Stimulated activated naive CD8-positive, alpha-beta T cell treated with anti-CD3 and anti-CD28 coated beads, Interleukin-15, amount 100 ng/mL, for 72 hours (primary cell): ENCODE measurements at regions not wholly inside any gene's neighbourhood (a gene's known extent, or its start where the extent isn't known, plus 50 kb on each side); places are given as distances from the start of the nearest gene placed in this dataset.

Experiments
- ATAC-seq: fragments of 150-1000 bp; cut with Tn5 transposase; 2 replicates; pipeline ENCODE4 v1.10.0; 2021; ENCODE audit warnings: mild to moderate bottlenecking, moderate library complexity
- DNase-seq, 2 donors: peaks; one replicate each; pipeline ENCODE4 v3.0.0; 2021 to 2022
- H3K27ac Mint-ChIP-seq, 2 donors: one replicate each; pipeline ENCODE4 v1.8.0; 2022; ENCODE audit warnings: mild to moderate bottlenecking in 2 of 2, mixed read lengths in 2 of 2, moderate library complexity in 2 of 2
- H3K27me3 Mint-ChIP-seq: one replicate; pipeline ENCODE4 v1.8.0; 2022; ENCODE audit warnings: mixed read lengths
- H3K4me1 Mint-ChIP-seq: one replicate; pipeline ENCODE4 v1.8.0; 2022; ENCODE audit warnings: mild to moderate bottlenecking, mixed read lengths
- H3K4me3 Mint-ChIP-seq, 2 donors: one replicate each; pipeline ENCODE4 v1.8.0; 2022; ENCODE audit warnings: mild to moderate bottlenecking in 2 of 2, mixed read lengths in 2 of 2, moderate library complexity in 1 of 2
- H3K9me3 Mint-ChIP-seq, 2 donors: one replicate each; pipeline ENCODE4 v1.8.0; 2022; ENCODE audit warnings: mixed read lengths in 2 of 2

- Mint-ChIP-seq H3K9me3 (peaks cover 0 to 7% of the 10 kb centered on the region in 2 donors), H3K27ac (peak overlapping the region in 1 of 2 donors; percentile 27), H3K27me3 (no peaks in the 10 kb centered on the region), H3K4me1 (no peaks in the 10 kb centered on the region), H3K4me3 (no peak overlapping the region)
- DNase-seq (no peak), ATAC-seq (no peak)
Measured at GRCh38 chr4:181608181-181608580, 635.0 kb upstream of the TENM3 start.

GRCh38 chr4:181611033-181611711 lies 632.0 kb upstream of the TENM3 start:
- no peak overlapping the region for H3K27ac Mint-ChIP-seq
- ATAC-seq (no peak), DNase-seq (no peak)
- no peaks in the 10 kb centered on the region for H3K4me1 Mint-ChIP-seq
- no peak overlapping the region for H3K4me3 Mint-ChIP-seq
- H3K27me3 Mint-ChIP-seq = no peaks in the 10 kb centered on the region
- peaks cover 0 to 4% of the 10 kb centered on the region in 2 donors for H3K9me3 Mint-ChIP-seq

- Mint-ChIP-seq H3K4me1 (no peaks in the 10 kb centered on the region), H3K9me3 (no peaks in the 10 kb centered on the region), H3K4me3 (no peak overlapping the region), H3K27ac (no peak overlapping the region), H3K27me3 (no peaks in the 10 kb centered on the region)
- ATAC-seq (no peak), DNase-seq (no peak)
Measured at GRCh38 chr4:181611946-181612600, 631.1 kb upstream of the TENM3 start.

GRCh38 chr4:181613200-181613599 lies 630.0 kb upstream of the TENM3 start:
- Mint-ChIP-seq H3K4me1 (no peaks in the 10 kb centered on the region), H3K9me3 (no peaks in the 10 kb centered on the region), H3K4me3 (no peak overlapping the region), H3K27ac (no peak overlapping the region), H3K27me3 (no peaks in the 10 kb centered on the region)
- DNase-seq (no peak), ATAC-seq (no peak)

- Mint-ChIP-seq H3K4me1 (no peaks in the 10 kb centered on the region), H3K27me3 (no peaks in the 10 kb centered on the region), H3K9me3 (no peaks in the 10 kb centered on the region), H3K4me3 (no peak overlapping the region), H3K27ac (no peak overlapping the region)
- DNase-seq = no peak
- no peak for ATAC-seq
Measured at GRCh38 chr4:181618038-181618618, 625.1 kb upstream of the TENM3 start.

GRCh38 chr4:181618896-181619295 lies 624.3 kb upstream of the TENM3 start:
- no peak overlapping the region for H3K27ac Mint-ChIP-seq
- no peaks in the 10 kb centered on the region for H3K27me3 Mint-ChIP-seq
- no peaks in the 10 kb centered on the region for H3K4me1 Mint-ChIP-seq
- no peaks in the 10 kb centered on the region for H3K9me3 Mint-ChIP-seq
- H3K4me3 Mint-ChIP-seq = no peak overlapping the region
- ATAC-seq (no peak), DNase-seq (no peak)

- Mint-ChIP-seq H3K27me3 (no peaks in the 10 kb centered on the region), H3K27ac (no peak overlapping the region), H3K4me3 (no peak overlapping the region), H3K9me3 (peaks cover 0 to under 1% of the 10 kb centered on the region in 2 donors), H3K4me1 (no peaks in the 10 kb centered on the region)
- DNase-seq (no peak), ATAC-seq (no peak)
Measured at GRCh38 chr4:181619651-181620050, 623.6 kb upstream of the TENM3 start.

- no peak for DNase-seq
- Mint-ChIP-seq H3K27ac (no peak overlapping the region), H3K9me3 (no peaks in the 10 kb centered on the region), H3K4me1 (no peaks in the 10 kb centered on the region), H3K27me3 (no peaks in the 10 kb centered on the region), H3K4me3 (no peak overlapping the region)
- ATAC-seq = no peak
Measured at GRCh38 chr4:181637186-181638105, 605.8 kb upstream of the TENM3 start.

GRCh38 chr4:181643466-181643865 lies 599.7 kb upstream of the TENM3 start:
- DNase-seq = no peak
- no peaks in the 10 kb centered on the region for H3K4me1 Mint-ChIP-seq
- H3K27ac Mint-ChIP-seq = no peak overlapping the region
- H3K27me3 Mint-ChIP-seq = no peaks in the 10 kb centered on the region
- ATAC-seq = no peak
- H3K9me3 Mint-ChIP-seq = peaks cover 9 to 10% of the 10 kb centered on the region in 2 donors
- no peak overlapping the region for H3K4me3 Mint-ChIP-seq

GRCh38 chr4:181645489-181645888 lies 597.7 kb upstream of the TENM3 start:
- H3K9me3 Mint-ChIP-seq = peaks cover 10 to 14% of the 10 kb centered on the region in 2 donors
- H3K4me1 Mint-ChIP-seq = no peaks in the 10 kb centered on the region
- no peak for ATAC-seq
- H3K4me3 Mint-ChIP-seq = no peak overlapping the region
- H3K27me3 Mint-ChIP-seq = no peaks in the 10 kb centered on the region
- H3K27ac Mint-ChIP-seq = no peak overlapping the region
- DNase-seq = no peak

GRCh38 chr4:181646864-181647263 lies 596.3 kb upstream of the TENM3 start:
- Mint-ChIP-seq H3K27me3 (no peaks in the 10 kb centered on the region), H3K27ac (no peak overlapping the region), H3K4me1 (no peaks in the 10 kb centered on the region), H3K4me3 (no peak overlapping the region), H3K9me3 (peaks cover 10 to 14% of the 10 kb centered on the region in 2 donors)
- ATAC-seq (no peak), DNase-seq (no peak)

- Mint-ChIP-seq H3K27me3 (no peaks in the 10 kb centered on the region), H3K9me3 (peaks cover 10 to 20% of the 10 kb centered on the region in 2 donors), H3K4me3 (no peak overlapping the region), H3K4me1 (no peaks in the 10 kb centered on the region), H3K27ac (no peak overlapping the region)
- no peak for DNase-seq
- no peak for ATAC-seq
Measured at GRCh38 chr4:181647396-181648147, 595.6 kb upstream of the TENM3 start.

- Mint-ChIP-seq H3K27ac (no peak overlapping the region), H3K27me3 (no peaks in the 10 kb centered on the region), H3K4me1 (no peaks in the 10 kb centered on the region), H3K4me3 (no peak overlapping the region), H3K9me3 (peaks cover 6 to 28% of the 10 kb centered on the region in 2 donors)
- ATAC-seq (no peak), DNase-seq (no peak)
Measured at GRCh38 chr4:181650033-181650825, 593.0 kb upstream of the TENM3 start.

GRCh38 chr4:181656748-181657147 lies 586.5 kb upstream of the TENM3 start:
- ATAC-seq = no peak

More at GRCh38 chr4:181656748-181657147, 586.5 kb upstream of the TENM3 start:
- Mint-ChIP-seq H3K27me3 (no peaks in the 10 kb centered on the region), H3K4me3 (no peak overlapping the region), H3K9me3 (peaks cover 17 to 30% of the 10 kb centered on the region in 2 donors), H3K27ac (no peak overlapping the region), H3K4me1 (no peaks in the 10 kb centered on the region)
- DNase-seq = no peak
